SK-N-SH treated with all-trans-retinoic acid at 6 μM for 48 hours (cell line): ENCODE measurements at regions not wholly inside any gene's neighbourhood (a gene's known extent, or its start where the extent isn't known, plus 50 kb on each side); places are given as distances from the start of the nearest gene placed in this dataset.

Experiments
- ATAC-seq: fragments of 200-7000 bp; cut with Tn5 transposase; 3 replicates; pipeline ENCODE4 v1.9.1; 2020; ENCODE audit warnings: mild to moderate bottlenecking, moderate library complexity
- ARNTL ChIP-seq: fragments of 450-650 bp; formaldehyde crosslinking; IDR thresholded peaks from 2 replicates; pipeline ENCODE4 v1.5.0; 2020; ENCODE audit warnings: low read depth, mild to moderate bottlenecking, moderate library complexity, borderline replicate concordance
- BACH2 ChIP-seq: fragments of 250-450 bp; sonication (Bioruptor Pico); IDR thresholded peaks from 2 replicates; pipeline ENCODE4 v1.9.0; 2021; ENCODE audit warnings: mild to moderate bottlenecking, borderline replicate concordance
- CREB5 ChIP-seq: fragments of 250-450 bp; sonication (Bioruptor Pico); IDR thresholded peaks from 2 replicates; pipeline ENCODE4 v1.5.1; 2020; ENCODE audit warnings: low read depth, mild to moderate bottlenecking, moderate library complexity
- CSDC2 ChIP-seq: fragments of 250-450 bp; sonication (Bioruptor Pico); IDR thresholded peaks from 2 replicates; pipeline ENCODE4 v1.5.0; 2020; ENCODE audit warnings: mild to moderate bottlenecking, moderate library complexity
- ESRRG ChIP-seq: fragments of 250-450 bp; sonication (Bioruptor Pico); IDR thresholded peaks from 2 replicates; pipeline ENCODE4 v1.6.1; 2021; ENCODE audit warnings: mild to moderate bottlenecking
- GLIS3 ChIP-seq: fragments of 250-450 bp; sonication (Bioruptor Pico); IDR thresholded peaks from 2 replicates; pipeline ENCODE4 v1.5.0; 2020; ENCODE audit warnings: mild to moderate bottlenecking, moderate library complexity
- ISL1 ChIP-seq: fragments of 250-450 bp; sonication (Bioruptor Pico); IDR thresholded peaks from 2 replicates; pipeline ENCODE4 v2.1.2; 2022; ENCODE audit warnings: mild to moderate bottlenecking, moderate library complexity
- OSR1 ChIP-seq: fragments of 250-450 bp; sonication (Bioruptor Pico); IDR thresholded peaks from 2 replicates; pipeline ENCODE4 v1.8.0; 2022; ENCODE audit warnings: moderate library complexity, mild to moderate bottlenecking, inconsistent platforms
- PATZ1 ChIP-seq: fragments of 250-450 bp; sonication (Bioruptor Pico); IDR thresholded peaks from 2 replicates; pipeline ENCODE4 v1.8.0; 2020; ENCODE audit warnings: mild to moderate bottlenecking, moderate library complexity, borderline replicate concordance
- POU6F1 ChIP-seq: fragments of 250-450 bp; sonication (Bioruptor Pico); IDR thresholded peaks from 2 replicates; pipeline ENCODE4 v1.8.0; 2021; ENCODE audit warnings: low read depth, mild to moderate bottlenecking, moderate library complexity, borderline replicate concordance
- PPARA ChIP-seq: fragments of 250-450 bp; sonication (Bioruptor Pico); IDR thresholded peaks from 2 replicates; pipeline ENCODE4 v1.5.0; 2020; ENCODE audit warnings: mild to moderate bottlenecking, borderline replicate concordance
- RARB ChIP-seq: fragments of 250-450 bp; sonication (Bioruptor Pico); IDR thresholded peaks from 2 replicates; pipeline ENCODE4 v1.8.0; 2021; ENCODE audit warnings: mild to moderate bottlenecking, moderate library complexity
- SNAI2 ChIP-seq: fragments of 250-450 bp; sonication (Bioruptor Pico); IDR thresholded peaks from 2 replicates; pipeline ENCODE4 v1.5.0; 2020; ENCODE audit warnings: mild to moderate bottlenecking, moderate library complexity
- TCF4 ChIP-seq: fragments of 250-450 bp; sonication (Bioruptor Pico); IDR thresholded peaks from 2 replicates; pipeline ENCODE4 v1.8.0; 2021; ENCODE audit warnings: mild to moderate bottlenecking, moderate library complexity, borderline replicate concordance
- TSHZ2 ChIP-seq: fragments of 250-450 bp; sonication (Bioruptor Pico); IDR thresholded peaks from 2 replicates; pipeline ENCODE4 v1.5.0; 2020; ENCODE audit warnings: mild to moderate bottlenecking, moderate library complexity
- ZC3H10 ChIP-seq: fragments of 250-450 bp; sonication (Bioruptor Pico); IDR thresholded peaks from 2 replicates; pipeline ENCODE4 v1.5.1; 2021; ENCODE audit warnings: mild to moderate bottlenecking, moderate library complexity
- ZFP3 ChIP-seq: fragments of 250-450 bp; sonication (Bioruptor Pico); IDR thresholded peaks from 2 replicates; pipeline ENCODE4 v1.5.0; 2020; ENCODE audit warnings: mild to moderate bottlenecking, moderate library complexity
- ZFP30 ChIP-seq: fragments of 450-650 bp; formaldehyde crosslinking; IDR thresholded peaks from 2 replicates; pipeline ENCODE4 v1.5.0; 2022; ENCODE audit warnings: mild to moderate bottlenecking, moderate library complexity
- ZNF565 ChIP-seq: fragments of 450-650 bp; formaldehyde crosslinking; conservative IDR thresholded peaks from 2 replicates; pipeline ENCODE4 v1.5.0; 2020; ENCODE audit warnings: low read depth, mild to moderate bottlenecking, moderate library complexity
- ZNF8 ChIP-seq: fragments of 450-650 bp; formaldehyde crosslinking; IDR thresholded peaks from 2 replicates; pipeline ENCODE4 v1.5.0; 2020; ENCODE audit warnings: mild to moderate bottlenecking, moderate library complexity

GRCh38 chr3:72093270-72093991 is 308.5 kb upstream of the PROK2 start:
- ATAC-seq, result no peak
- TF ChIP-seq BACH2 (CRISPR knock-in tag) (no peak), GLIS3 (CRISPR knock-in tag) (no peak), PATZ1 (no peak), POU6F1 (CRISPR knock-in tag) (no peak), PPARA (CRISPR knock-in tag) (no peak), ESRRG (no peak), ISL1 (no peak), ZFP30 (CRISPR knock-in tag) (no peak), ZNF565 (CRISPR knock-in tag) (no peak), ZC3H10 (no peak), RARB (CRISPR knock-in tag) (no peak), CSDC2 (CRISPR knock-in tag) (no peak), ZFP3 (CRISPR knock-in tag) (no peak), SNAI2 (no peak), TSHZ2 (CRISPR knock-in tag) (no peak), OSR1 (CRISPR knock-in tag) (no peak)

GRCh38 chr3:72092778-72093177 is 307.8 kb upstream of the PROK2 start:
- no peak for ATAC-seq
- TF ChIP-seq ZNF8 (CRISPR knock-in tag), result no peak
- no peak for TF ChIP-seq ZFP3 (CRISPR knock-in tag)
- TF ChIP-seq CREB5 (CRISPR knock-in tag), result no peak
- no peak for TF ChIP-seq ESRRG
- no peak for TF ChIP-seq BACH2 (CRISPR knock-in tag)
- no peak for TF ChIP-seq SNAI2
- no peak for TF ChIP-seq ISL1
- TF ChIP-seq ARNTL (CRISPR knock-in tag), result no peak
- no peak for TF ChIP-seq GLIS3 (CRISPR knock-in tag)
- TF ChIP-seq OSR1 (CRISPR knock-in tag), result no peak
- no peak for TF ChIP-seq TSHZ2 (CRISPR knock-in tag)
- TF ChIP-seq ZC3H10, result no peak
- no peak for TF ChIP-seq TCF4 (CRISPR knock-in tag)
